HCT116 (cell line): ENCODE measurements at regions not wholly inside any gene's neighbourhood (a gene's known extent, or its start where the extent isn't known, plus 50 kb on each side); places are given as distances from the start of the nearest gene placed in this dataset.

Experiments
- ATAC-seq: fragments of 200-7000 bp; cut with Tn5 transposase; 2 replicates; pipeline ENCODE4 v1.9.1; 2020; ENCODE audit warnings: mild to moderate bottlenecking, moderate library complexity
- BruUV-seq: library from RNA; stranded (reverse); fragments of 400-500 nt; replicated peaks from 2 replicates; lab custom pipeline; 2021; lab: Mats Ljungman, UMichigan
- CTCF ChIA-PET: fragments of 300-600 bp; sonication (Branson Sonifier 250); formaldehyde crosslinking; loops from one replicate; lab custom pipeline; 2021; ENCODE audit warnings: antibody characterized with exemption; lab: Charles Lee
- POLR2A ChIA-PET: fragments of 300-600, 350-600 bp; sonication (Branson Sonifier 250); formaldehyde crosslinking; loops from one replicate; lab custom pipeline; 2021; ENCODE audit warnings: antibody characterized with exemption; lab: Charles Lee
- RAD21 ChIA-PET, 2 experiments: fragments of 300-600 bp; sonication (Branson Sonifier 250); formaldehyde crosslinking; loops; one replicate each; lab custom pipeline; 2023; ENCODE audit warnings: low total read pairs in 2 of 2; ENCODE audit not compliant: uncharacterized antibody in 2 of 2, unreplicated experiment in 2 of 2, low non-redundant PET in 1 of 2; lab: Charles Lee
- DNase-seq: peaks from one replicate; pipeline ENCODE4 v3.0.0-alpha.2; 2010; ENCODE audit warnings: low read depth, low spot score
- H2AFZ ChIP-seq: fragments of 200-600 bp; shearing (Covaris generic), sonication (generic); 2 replicates; pipeline ENCODE4 v1.6.1; 2017; ENCODE audit warnings: low read depth, mixed run types, mixed read lengths, antibody characterized with exemption, low read length; ENCODE audit not compliant: poor library complexity, severe bottlenecking
- H3K27ac ChIP-seq: 2 replicates; pipeline ENCODE4 v1.5.1; 2012; ENCODE audit warnings: low read depth, low read length
- H3K27me3 ChIP-seq: fragments of 200-600 bp; sonication (generic); 2 replicates; pipeline ENCODE4 v1.6.1; 2016; ENCODE audit warnings: mixed run types, low read length, mixed read lengths; ENCODE audit not compliant: insufficient read depth
- H3K36me3 ChIP-seq, 2 experiments: fragments of 200-500 bp in 1 of 2; fragments of 200-600 bp in 1 of 2; sonication (Bioruptor generic) in 1 of 2; sonication (generic) in 1 of 2; 2 replicates each; pipeline versions ENCODE4 v1.5.1 to v1.6.1; 2014 to 2016; ENCODE audit warnings: low read length in 2 of 2, inconsistent platforms in 1 of 2, mixed read lengths in 1 of 2, mixed run types in 1 of 2; ENCODE audit not compliant: insufficient read depth in 2 of 2, control insufficient read depth in 1 of 2
- H3K4me1 ChIP-seq, 2 experiments: fragments of 200-600 bp in 1 of 2; sonication (generic) in 1 of 2; 2 replicates each; pipeline versions ENCODE4 v1.5.1 to v1.6.1; 2012 to 2017; ENCODE audit warnings: low read length in 2 of 2, inconsistent platforms in 1 of 2, mild to moderate bottlenecking in 1 of 2, mixed read lengths in 1 of 2, mixed run types in 1 of 2, moderate library complexity in 1 of 2; ENCODE audit not compliant: insufficient read depth in 2 of 2, control insufficient read depth in 1 of 2
- H3K4me2 ChIP-seq: fragments of 200-600 bp; sonication (generic); 2 replicates; pipeline ENCODE4 v1.6.1; 2017; ENCODE audit warnings: mixed run types, low read length, mixed read lengths
- H3K4me3 ChIP-seq, 2 experiments: fragments of 200-600 bp in 1 of 2; sonication (generic) in 1 of 2; replicated peaks in 1 of 2; 2 replicates each; pipeline ENCODE4 v1.5.1; 2011 to 2016; ENCODE audit warnings: low read length in 2 of 2, control low read depth in 1 of 2, low read depth in 1 of 2, mild to moderate bottlenecking in 1 of 2, mixed read lengths in 1 of 2, mixed run types in 1 of 2
- H3K79me2 ChIP-seq: fragments of 200-600 bp; sonication (generic); 2 replicates; pipeline ENCODE4 v1.6.1; 2017; ENCODE audit warnings: mild to moderate bottlenecking, mixed run types, low read length, moderate library complexity, mixed read lengths; ENCODE audit not compliant: insufficient read depth
- H3K9ac ChIP-seq: fragments of 200-600 bp; sonication (generic); 2 replicates; pipeline ENCODE4 v1.6.1; 2016; ENCODE audit warnings: low read length, mixed read lengths
- H3K9me2 ChIP-seq: fragments of 200-600 bp; sonication (generic), shearing (Covaris generic); 2 replicates; pipeline ENCODE4 v1.6.1; 2017; ENCODE audit warnings: mixed run types, mild to moderate bottlenecking, moderate library complexity; ENCODE audit not compliant: insufficient read depth
- H3K9me3 ChIP-seq, 2 experiments: fragments of 200-500 bp in 1 of 2; fragments of 200-600 bp in 1 of 2; sonication (Bioruptor generic) in 1 of 2; sonication (generic) in 1 of 2; 2 replicates each; pipeline ENCODE4 v1.6.1; 2014 to 2017; ENCODE audit warnings: low read length in 2 of 2, mixed read lengths in 2 of 2, inconsistent platforms in 1 of 2, low read depth in 1 of 2, mild to moderate bottlenecking in 1 of 2, mixed run types in 1 of 2, moderate library complexity in 1 of 2; ENCODE audit not compliant: control insufficient read depth in 1 of 2, insufficient read depth in 1 of 2
- H4K20me1 ChIP-seq: fragments of 200-600 bp; sonication (generic), shearing (Covaris generic); 2 replicates; pipeline ENCODE4 v1.6.1; 2017; ENCODE audit warnings: mixed run types, mild to moderate bottlenecking, moderate library complexity; ENCODE audit not compliant: insufficient read depth
- ATF3 ChIP-seq: IDR thresholded peaks from 2 replicates; pipeline ENCODE4 v1.6.1; 2012
- CBX3 ChIP-seq: IDR thresholded peaks from 2 replicates; pipeline ENCODE4 v1.6.1; 2012; ENCODE audit warnings: low read depth
- CEBPB ChIP-seq: IDR thresholded peaks from 2 replicates; pipeline ENCODE4 v1.6.1; 2012; ENCODE audit warnings: low read depth
- EGR1 ChIP-seq: IDR thresholded peaks from 2 replicates; pipeline ENCODE4 v1.6.1; 2012; ENCODE audit warnings: low read depth
- ELF1 ChIP-seq: IDR thresholded peaks from 2 replicates; pipeline ENCODE4 v1.6.1; 2012; ENCODE audit warnings: low read depth, borderline replicate concordance
- EZH2 ChIP-seq: fragments of 200-600 bp; sonication (generic); IDR thresholded peaks from 2 replicates; pipeline ENCODE4 v1.6.1; 2017; ENCODE audit warnings: antibody characterized with exemption, mixed run types
- EZH2phosphoT487 ChIP-seq: fragments of 200-600 bp; IDR thresholded peaks from 2 replicates; pipeline ENCODE4 v1.6.1; 2018; ENCODE audit warnings: antibody characterized with exemption, borderline replicate concordance
- POLR2A ChIP-seq: IDR thresholded peaks from 2 replicates; pipeline ENCODE4 v1.7.0; 2011; ENCODE audit warnings: borderline replicate concordance; ENCODE audit not compliant: insufficient read depth, insufficient read length; ENCODE audit errors: extremely low read depth
- POLR2AphosphoS5 ChIP-seq: IDR thresholded peaks from 2 replicates; pipeline ENCODE4 v1.6.1; 2011; ENCODE audit warnings: mild to moderate bottlenecking, low read depth, low read length, moderate library complexity
- SIN3A ChIP-seq: IDR thresholded peaks from 2 replicates; pipeline ENCODE4 v1.6.1; 2012; ENCODE audit warnings: low read depth
- SRF ChIP-seq: IDR thresholded peaks from 2 replicates; pipeline ENCODE4 v1.6.1; 2012; ENCODE audit warnings: low read depth
- TCF7L2 ChIP-seq: IDR thresholded peaks from 2 replicates; pipeline ENCODE4 v1.7.0; 2011; ENCODE audit warnings: borderline replicate concordance, inconsistent platforms; ENCODE audit not compliant: insufficient read depth, insufficient read length; ENCODE audit errors: extremely low read depth
- YY1 ChIP-seq: IDR thresholded peaks from 2 replicates; pipeline ENCODE4 v1.6.1; 2011; ENCODE audit warnings: low read length, low read depth, moderate library complexity, mild to moderate bottlenecking; ENCODE audit not compliant: insufficient replicate concordance; ENCODE audit errors: extremely low read depth
- intact Hi-C: fragments of 100-400 bp; cut with micrococcal nuclease; formaldehyde crosslinking; loops from 2 replicates; pipeline ENCODE4 v1.10.0; 2022
- TF ChIP-seq, protein P1 (sequence below): IDR thresholded peaks from 2 replicates; pipeline ENCODE4 v1.6.1; 2011; ENCODE audit warnings: mild to moderate bottlenecking, low read length, moderate library complexity; ENCODE audit not compliant: insufficient replicate concordance; ENCODE audit errors: extremely low read depth
- TF ChIP-seq, protein P2 (sequence below): IDR thresholded peaks from 2 replicates; pipeline ENCODE4 v1.6.1; 2012; ENCODE audit warnings: low read depth
- TF ChIP-seq, protein P3 (sequence below): IDR thresholded peaks from 2 replicates; pipeline ENCODE4 v1.6.1; 2012

DNA sequence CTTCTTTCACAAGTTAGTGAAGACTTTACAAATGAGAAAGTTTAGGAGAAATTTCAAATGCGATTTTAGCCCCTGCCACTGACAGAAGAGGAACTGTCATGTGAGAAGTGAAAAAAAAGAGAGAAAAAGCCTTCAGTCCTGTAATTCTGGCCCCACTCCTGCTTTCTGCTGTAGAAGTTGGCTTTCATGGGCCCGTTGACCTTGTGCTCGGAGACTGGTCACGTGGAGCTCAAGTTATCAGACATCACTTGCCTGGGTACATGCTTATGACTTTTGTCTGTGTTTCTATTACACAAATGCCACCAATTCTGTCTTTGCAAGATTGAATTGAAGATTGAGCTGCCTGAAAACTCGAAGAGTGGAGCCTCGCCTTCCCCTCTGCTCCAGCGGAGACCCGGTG lies 749.9 kb downstream of the BCL11A start:
- intact Hi-C loops: no loop called here
- Histone ChIP-seq H3K36me3 (no peaks in the 10 kb centered on the region), H3K9me3 (no peaks in the 10 kb centered on the region), H3K79me2 (no peaks in the 10 kb centered on the region), H3K9me2 (no peaks in the 10 kb centered on the region), H3K9ac (no peak overlapping the region), H3K4me2 (no peak overlapping the region), H3K27me3 (no peaks in the 10 kb centered on the region), H3K4me3 (no peak overlapping the region), H3K4me1 (no peaks in the 10 kb centered on the region), H4K20me1 (no peaks in the 10 kb centered on the region), H2AFZ (no peak overlapping the region), H3K27ac (no peak overlapping the region)
- RAD21 ChIA-PET: no interaction called here
- no peak for ATAC-seq
- no peak for DNase-seq
- POLR2A ChIA-PET: no interaction called here
- BruUV-seq: no TSS peak
- CTCF ChIA-PET: no interaction called here
- TF ChIP-seq, protein P1, sequence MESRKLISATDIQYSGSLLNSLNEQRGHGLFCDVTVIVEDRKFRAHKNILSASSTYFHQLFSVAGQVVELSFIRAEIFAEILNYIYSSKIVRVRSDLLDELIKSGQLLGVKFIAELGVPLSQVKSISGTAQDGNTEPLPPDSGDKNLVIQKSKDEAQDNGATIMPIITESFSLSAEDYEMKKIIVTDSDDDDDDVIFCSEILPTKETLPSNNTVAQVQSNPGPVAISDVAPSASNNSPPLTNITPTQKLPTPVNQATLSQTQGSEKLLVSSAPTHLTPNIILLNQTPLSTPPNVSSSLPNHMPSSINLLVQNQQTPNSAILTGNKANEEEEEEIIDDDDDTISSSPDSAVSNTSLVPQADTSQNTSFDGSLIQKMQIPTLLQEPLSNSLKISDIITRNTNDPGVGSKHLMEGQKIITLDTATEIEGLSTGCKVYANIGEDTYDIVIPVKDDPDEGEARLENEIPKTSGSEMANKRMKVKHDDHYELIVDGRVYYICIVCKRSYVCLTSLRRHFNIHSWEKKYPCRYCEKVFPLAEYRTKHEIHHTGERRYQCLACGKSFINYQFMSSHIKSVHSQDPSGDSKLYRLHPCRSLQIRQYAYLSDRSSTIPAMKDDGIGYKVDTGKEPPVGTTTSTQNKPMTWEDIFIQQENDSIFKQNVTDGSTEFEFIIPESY: no peak
- TF ChIP-seq SIN3A (no peak), ELF1 (no peak), YY1 (no peak), POLR2AphosphoS5 (no peak), EZH2phosphoT487 (no peak), EGR1 (no peak), EZH2 (no peak), ATF3 (no peak), SRF (no peak), CBX3 (no peak), POLR2A (no peak), CEBPB (no peak), TCF7L2 (no peak)
- TF ChIP-seq, protein P2, sequence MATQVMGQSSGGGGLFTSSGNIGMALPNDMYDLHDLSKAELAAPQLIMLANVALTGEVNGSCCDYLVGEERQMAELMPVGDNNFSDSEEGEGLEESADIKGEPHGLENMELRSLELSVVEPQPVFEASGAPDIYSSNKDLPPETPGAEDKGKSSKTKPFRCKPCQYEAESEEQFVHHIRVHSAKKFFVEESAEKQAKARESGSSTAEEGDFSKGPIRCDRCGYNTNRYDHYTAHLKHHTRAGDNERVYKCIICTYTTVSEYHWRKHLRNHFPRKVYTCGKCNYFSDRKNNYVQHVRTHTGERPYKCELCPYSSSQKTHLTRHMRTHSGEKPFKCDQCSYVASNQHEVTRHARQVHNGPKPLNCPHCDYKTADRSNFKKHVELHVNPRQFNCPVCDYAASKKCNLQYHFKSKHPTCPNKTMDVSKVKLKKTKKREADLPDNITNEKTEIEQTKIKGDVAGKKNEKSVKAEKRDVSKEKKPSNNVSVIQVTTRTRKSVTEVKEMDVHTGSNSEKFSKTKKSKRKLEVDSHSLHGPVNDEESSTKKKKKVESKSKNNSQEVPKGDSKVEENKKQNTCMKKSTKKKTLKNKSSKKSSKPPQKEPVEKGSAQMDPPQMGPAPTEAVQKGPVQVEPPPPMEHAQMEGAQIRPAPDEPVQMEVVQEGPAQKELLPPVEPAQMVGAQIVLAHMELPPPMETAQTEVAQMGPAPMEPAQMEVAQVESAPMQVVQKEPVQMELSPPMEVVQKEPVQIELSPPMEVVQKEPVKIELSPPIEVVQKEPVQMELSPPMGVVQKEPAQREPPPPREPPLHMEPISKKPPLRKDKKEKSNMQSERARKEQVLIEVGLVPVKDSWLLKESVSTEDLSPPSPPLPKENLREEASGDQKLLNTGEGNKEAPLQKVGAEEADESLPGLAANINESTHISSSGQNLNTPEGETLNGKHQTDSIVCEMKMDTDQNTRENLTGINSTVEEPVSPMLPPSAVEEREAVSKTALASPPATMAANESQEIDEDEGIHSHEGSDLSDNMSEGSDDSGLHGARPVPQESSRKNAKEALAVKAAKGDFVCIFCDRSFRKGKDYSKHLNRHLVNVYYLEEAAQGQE: no peak
- TF ChIP-seq, protein P3, sequence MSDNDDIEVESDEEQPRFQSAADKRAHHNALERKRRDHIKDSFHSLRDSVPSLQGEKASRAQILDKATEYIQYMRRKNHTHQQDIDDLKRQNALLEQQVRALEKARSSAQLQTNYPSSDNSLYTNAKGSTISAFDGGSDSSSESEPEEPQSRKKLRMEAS: no peak
